Immature natural killer cell (primary cell): ENCODE measurements at regions not wholly inside any gene's neighbourhood (a gene's known extent, or its start where the extent isn't known, plus 50 kb on each side); places are given as distances from the start of the nearest gene placed in this dataset.
A peak's percentile ranks its signal among the peaks of the same experiment; 100 is the strongest.

Experiments
- DNase-seq, 3 donors: peaks; one replicate each; pipeline ENCODE4 v3.0.0; 2022; ENCODE audit warnings: mixed read lengths in 1 of 3
- H3K27ac Mint-ChIP-seq, 6 donors: one replicate each; pipeline ENCODE4 v1.8.0; 2020; ENCODE audit warnings: mixed read lengths in 6 of 6, mild to moderate bottlenecking in 5 of 6, inconsistent platforms in 4 of 6, moderate library complexity in 3 of 6
- H3K27me3 Mint-ChIP-seq, 3 donors: one replicate each; pipeline ENCODE4 v1.8.0; 2020 to 2021; ENCODE audit warnings: low read depth in 3 of 3, mild to moderate bottlenecking in 3 of 3, mixed read lengths in 3 of 3, moderate library complexity in 3 of 3, inconsistent platforms in 1 of 3
- H3K36me3 Mint-ChIP-seq, 3 donors: one replicate each; pipeline ENCODE4 v1.8.0; 2020; ENCODE audit warnings: mixed read lengths in 3 of 3, inconsistent platforms in 2 of 3, mild to moderate bottlenecking in 2 of 3
- H3K4me1 Mint-ChIP-seq, 2 donors: one replicate each; pipeline ENCODE4 v1.8.0; 2020; ENCODE audit warnings: inconsistent platforms in 2 of 2, mild to moderate bottlenecking in 2 of 2, mixed read lengths in 2 of 2, moderate library complexity in 1 of 2
- H3K4me3 Mint-ChIP-seq, 5 donors: one replicate each; pipeline ENCODE4 v1.8.0; 2020; ENCODE audit warnings: mild to moderate bottlenecking in 5 of 5, mixed read lengths in 5 of 5, inconsistent platforms in 3 of 5, moderate library complexity in 3 of 5
- H3K9me3 Mint-ChIP-seq, 6 donors: one replicate each; pipeline ENCODE4 v1.8.0; 2020; ENCODE audit warnings: mild to moderate bottlenecking in 6 of 6, mixed read lengths in 6 of 6, inconsistent platforms in 4 of 6, moderate library complexity in 3 of 6

- no peaks in the 10 kb centered on the region for H3K4me1 Mint-ChIP-seq
- DNase-seq: no peak
- peak overlapping the region in 1 of 6 donors; percentile 19 for H3K27ac Mint-ChIP-seq
- H3K27me3 Mint-ChIP-seq: peaks cover 4 to 15% (median 8%) of the 10 kb centered on the region in 3 donors
- H3K9me3 Mint-ChIP-seq: peaks cover 0 to 7% (median 2%) of the 10 kb centered on the region in 6 donors
- no peaks in the 10 kb centered on the region for H3K36me3 Mint-ChIP-seq
- no peak overlapping the region for H3K4me3 Mint-ChIP-seq
Observed at GRCh38 chr17:77718669-77718961, 239.9 kb upstream of the TNRC6C start.

- DNase-seq: no peak
- Mint-ChIP-seq H3K36me3 (no peaks in the 10 kb centered on the region), H3K27me3 (peaks cover 2 to 15% (median 8%) of the 10 kb centered on the region in 3 donors), H3K4me3 (no peak overlapping the region), H3K27ac (no peak overlapping the region), H3K9me3 (peaks cover 0 to 3% (median 0%) of the 10 kb centered on the region in 6 donors), H3K4me1 (no peaks in the 10 kb centered on the region)
Observed at GRCh38 chr17:77719806-77720205, 238.7 kb upstream of the TNRC6C start.

DNA sequence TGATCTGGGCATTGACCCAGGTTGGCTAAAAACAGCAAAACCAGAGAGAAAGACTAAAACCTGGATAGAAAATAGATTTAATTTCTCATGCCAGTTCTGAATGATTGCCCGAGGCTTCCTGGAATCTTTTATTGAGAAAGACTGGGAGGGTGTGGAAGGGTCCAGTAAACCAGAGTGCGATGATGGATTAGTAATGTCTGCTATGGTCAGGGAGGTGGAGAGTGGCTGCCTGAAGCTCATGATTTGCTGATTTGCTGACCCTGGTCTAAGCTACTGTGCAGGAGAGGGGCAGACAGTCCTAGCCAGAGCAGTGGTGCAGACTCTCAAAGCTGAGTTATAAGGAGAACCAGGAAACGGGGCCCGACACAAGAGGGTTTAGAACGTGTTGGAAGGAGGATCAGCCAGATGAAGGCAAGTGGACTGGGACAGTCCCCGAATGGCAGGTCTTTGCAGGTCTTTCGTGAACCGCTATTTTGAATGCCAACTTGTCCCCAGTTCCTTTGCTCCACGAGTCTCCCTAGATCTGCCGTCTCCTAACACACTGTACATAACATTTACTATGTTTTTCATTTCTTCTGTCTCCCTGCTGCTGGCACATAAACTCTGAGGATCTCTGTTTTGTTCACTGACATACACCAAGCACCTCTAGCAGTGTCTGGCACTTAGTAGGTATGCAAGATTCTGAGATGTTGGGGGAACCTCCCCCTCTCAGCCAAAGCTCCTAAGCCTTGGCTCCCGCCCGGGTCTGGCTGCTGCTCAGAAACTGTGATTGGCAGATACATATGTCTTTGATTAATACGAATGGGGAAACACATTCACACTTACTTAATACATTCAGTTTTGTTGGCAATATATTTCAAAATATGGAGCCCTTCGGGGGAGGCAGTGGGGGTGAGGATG is 237.3 kb upstream of the TNRC6C start:
- DNase-seq: no peak
- Mint-ChIP-seq H3K27ac (peak overlapping the region in 1 of 6 donors; percentile 12), H3K36me3 (no peaks in the 10 kb centered on the region), H3K4me1 (no peaks in the 10 kb centered on the region), H3K4me3 (no peak overlapping the region), H3K9me3 (peaks cover 0 to 2% (median 0%) of the 10 kb centered on the region in 6 donors), H3K27me3 (peaks cover 4 to 11% (median 7%) of the 10 kb centered on the region in 3 donors)

- Mint-ChIP-seq H3K27me3 (peaks cover 4 to 11% (median 4%) of the 10 kb centered on the region in 3 donors), H3K36me3 (no peaks in the 10 kb centered on the region)
- DNase-seq: no peak
Observed at GRCh38 chr17:77721846-77722160, 236.7 kb upstream of the TNRC6C start.

GRCh38 chr17:77722366-77722765 is 236.1 kb upstream of the TNRC6C start:
- no peak overlapping the region for H3K27ac Mint-ChIP-seq
- H3K4me3 Mint-ChIP-seq: no peak overlapping the region
- no peaks in the 10 kb centered on the region for H3K36me3 Mint-ChIP-seq
- peaks cover 0 to 1% of the 10 kb centered on the region in 2 donors for H3K4me1 Mint-ChIP-seq
- H3K9me3 Mint-ChIP-seq: no peaks in the 10 kb centered on the region
- H3K27me3 Mint-ChIP-seq: peaks cover 2 to 7% (median 4%) of the 10 kb centered on the region in 3 donors
- no peak for DNase-seq

More at GRCh38 chr17:77721846-77722160, 236.7 kb upstream of the TNRC6C start:
- H3K27ac Mint-ChIP-seq: no peak overlapping the region
- H3K4me1 Mint-ChIP-seq: no peaks in the 10 kb centered on the region
- H3K4me3 Mint-ChIP-seq: no peak overlapping the region
- peaks cover 0 to 2% (median 0%) of the 10 kb centered on the region in 6 donors for H3K9me3 Mint-ChIP-seq

DNA sequence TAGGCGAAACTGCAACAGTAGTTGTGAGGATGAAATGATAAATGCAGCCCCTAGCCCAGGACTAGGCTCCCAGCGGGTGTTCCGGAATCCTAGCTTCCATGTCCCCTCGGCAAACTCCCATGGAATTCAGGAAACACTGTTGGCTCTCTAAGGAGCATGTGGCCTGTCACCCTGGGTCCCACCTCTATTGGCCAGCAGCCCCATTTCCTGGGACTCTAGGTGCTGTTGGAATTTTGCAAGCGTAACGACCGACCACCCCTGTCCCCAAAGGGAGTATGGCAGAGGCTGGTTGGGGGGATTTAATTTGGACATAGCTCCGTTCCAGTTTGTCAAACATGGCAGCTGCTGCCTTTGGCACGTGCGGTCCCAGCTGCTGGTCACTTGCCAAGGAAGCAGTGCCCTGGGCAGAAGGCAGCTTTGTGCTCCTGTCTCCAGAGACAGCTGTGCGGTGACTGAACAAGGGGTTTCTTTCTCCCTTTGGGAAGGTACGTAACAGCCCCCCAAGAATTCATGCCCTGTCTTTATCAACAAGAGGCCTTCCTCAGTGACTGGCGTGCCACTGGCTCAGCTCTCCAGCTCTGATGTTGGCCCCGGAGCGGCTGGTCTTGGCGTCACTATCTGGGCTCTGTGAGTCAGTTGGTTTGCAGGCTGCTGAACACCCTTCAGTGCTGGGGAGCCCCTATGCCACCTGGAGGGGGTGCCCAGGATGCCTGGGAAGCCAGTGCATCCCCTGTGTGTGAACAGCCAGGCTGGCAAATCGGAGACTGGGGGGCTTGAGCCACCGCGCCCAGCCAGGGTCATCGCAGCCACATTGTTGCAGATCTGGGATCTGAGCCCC is 235.2 kb upstream of the TNRC6C start:
- Mint-ChIP-seq H3K27me3 (peaks cover 2 to 9% (median 3%) of the 10 kb centered on the region in 3 donors), H3K4me1 (peaks cover 2 to 6% of the 10 kb centered on the region in 2 donors), H3K4me3 (no peak overlapping the region), H3K27ac (no peak overlapping the region), H3K9me3 (no peaks in the 10 kb centered on the region), H3K36me3 (no peaks in the 10 kb centered on the region)
- no peak for DNase-seq

DNA sequence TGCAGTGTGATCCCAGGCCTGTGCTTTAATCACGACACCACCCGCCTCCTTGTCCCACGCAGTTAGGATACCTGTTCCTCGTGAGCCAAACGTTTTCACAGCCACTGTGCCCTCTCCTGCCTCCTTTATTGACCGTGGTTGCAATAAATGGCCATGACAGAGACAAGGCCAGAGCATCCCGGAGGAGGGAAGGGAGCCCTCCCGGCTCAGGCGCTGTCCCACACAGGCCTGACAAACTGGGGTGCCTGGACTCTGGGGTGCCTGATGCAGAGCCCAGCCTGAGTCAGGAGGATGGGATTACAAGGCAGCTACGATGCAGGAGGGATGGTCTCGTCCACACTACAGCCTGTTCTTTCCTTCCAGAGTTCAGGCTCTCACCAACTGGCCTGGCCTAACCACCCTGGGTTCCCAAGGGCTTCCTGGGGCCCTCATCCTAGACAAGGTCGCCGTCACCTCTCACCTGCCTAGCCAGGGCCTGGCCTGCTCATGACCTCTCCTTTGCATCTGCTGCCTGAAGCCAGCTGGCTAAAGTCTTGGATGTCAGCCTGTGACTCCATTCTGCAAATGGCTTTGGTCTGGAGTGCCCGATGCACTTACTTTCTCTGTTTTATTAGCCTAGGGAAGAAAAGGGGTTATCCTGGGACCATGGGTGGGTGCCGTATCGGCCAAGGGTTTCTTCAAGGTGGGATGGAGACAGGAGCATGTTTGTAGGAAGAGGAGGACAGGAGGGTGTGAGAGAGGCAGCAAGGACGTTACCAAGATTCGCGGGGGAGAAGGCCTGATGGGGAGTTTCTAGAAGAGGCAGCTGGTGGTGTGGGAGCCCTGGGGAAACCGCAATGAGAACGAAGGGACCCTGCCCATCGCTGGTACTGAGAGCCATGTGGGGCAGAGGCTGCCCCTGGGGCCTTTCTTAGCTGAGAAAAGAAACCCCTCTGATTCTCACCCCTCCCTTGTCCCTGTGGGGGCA is 234.3 kb upstream of the TNRC6C start:
- peaks cover 2 to 6% of the 10 kb centered on the region in 2 donors for H3K4me1 Mint-ChIP-seq
- H3K27ac Mint-ChIP-seq: no peak overlapping the region

DNA sequence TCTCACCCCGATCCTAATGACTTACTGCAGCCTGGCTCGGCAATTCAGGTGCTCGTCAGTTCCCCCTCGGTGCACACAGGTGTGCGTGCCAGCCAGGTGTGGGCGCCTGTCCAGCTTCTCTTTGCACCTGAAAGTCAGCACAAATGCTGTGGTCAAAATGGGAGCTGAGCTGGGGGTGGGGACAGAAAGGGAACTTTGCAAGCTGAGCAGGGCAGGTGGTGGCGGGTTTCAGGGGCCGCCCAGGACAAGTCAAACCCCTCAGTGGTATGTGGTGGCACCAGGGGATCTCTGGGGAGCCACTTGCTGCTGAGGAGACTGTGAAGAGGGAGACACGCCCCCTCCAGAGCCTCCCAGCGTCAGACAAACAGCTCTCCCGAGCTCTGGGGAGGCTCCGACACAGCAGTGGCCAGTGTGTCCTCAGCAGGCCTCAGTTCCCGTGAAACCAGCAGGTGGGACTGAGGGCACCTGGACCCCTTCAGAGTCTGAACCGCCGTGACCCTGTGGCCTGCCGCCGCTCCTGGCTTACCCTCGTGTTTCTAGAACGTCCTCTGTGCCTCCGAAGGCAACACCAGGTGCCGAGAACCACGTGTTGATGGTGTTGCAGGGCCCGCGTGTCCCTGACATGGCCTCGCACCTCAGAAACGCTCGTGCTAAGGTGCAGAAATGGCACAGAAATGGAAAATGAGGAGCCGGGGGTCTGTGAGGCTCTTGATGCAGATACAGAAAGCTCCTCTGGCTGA is 233.5 kb upstream of the TNRC6C start:
- Mint-ChIP-seq H3K4me1 (peaks cover 2 to 6% of the 10 kb centered on the region in 2 donors), H3K4me3 (no peak overlapping the region), H3K27ac (peak overlapping the region in 1 of 6 donors; percentile 40), H3K27me3 (peaks cover 1 to 12% (median 2%) of the 10 kb centered on the region in 3 donors), H3K9me3 (no peaks in the 10 kb centered on the region), H3K36me3 (no peaks in the 10 kb centered on the region)
- no peak for DNase-seq

More for the DNA sequence above, 234.3 kb upstream of the TNRC6C start:
- peaks cover 1 to 9% (median 2%) of the 10 kb centered on the region in 3 donors for H3K27me3 Mint-ChIP-seq
- no peaks in the 10 kb centered on the region for H3K9me3 Mint-ChIP-seq
- no peak overlapping the region for H3K4me3 Mint-ChIP-seq
- no peaks in the 10 kb centered on the region for H3K36me3 Mint-ChIP-seq
- no peak for DNase-seq

DNA sequence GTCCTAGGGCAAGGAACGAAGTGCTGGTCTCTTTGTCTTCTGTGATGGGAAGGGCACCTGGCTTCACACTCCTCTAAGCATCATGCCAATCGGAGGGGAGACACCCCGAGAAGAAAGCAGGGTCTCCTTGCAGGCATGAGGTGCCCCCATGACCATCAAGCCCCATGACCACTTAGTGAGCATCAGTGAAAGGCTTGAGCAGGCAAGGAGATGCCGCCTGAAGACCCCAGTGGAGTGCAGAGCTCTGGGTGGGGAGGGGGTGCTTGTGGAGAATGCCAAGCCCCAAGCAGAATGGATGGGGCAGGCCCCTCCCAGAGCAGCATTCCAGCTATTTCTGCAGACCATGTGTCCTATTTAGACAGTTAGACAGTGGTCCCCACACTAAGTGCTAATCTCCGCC is 232.7 kb upstream of the TNRC6C start:
- Mint-ChIP-seq H3K27me3 (peaks cover 1 to 12% (median 2%) of the 10 kb centered on the region in 3 donors), H3K4me1 (peaks cover 2 to 6% of the 10 kb centered on the region in 2 donors), H3K36me3 (peaks cover 0 to 6% (median 0%) of the 10 kb centered on the region in 3 donors), H3K27ac (no peak overlapping the region), H3K9me3 (no peaks in the 10 kb centered on the region), H3K4me3 (no peak overlapping the region)
- no peak for DNase-seq

DNA sequence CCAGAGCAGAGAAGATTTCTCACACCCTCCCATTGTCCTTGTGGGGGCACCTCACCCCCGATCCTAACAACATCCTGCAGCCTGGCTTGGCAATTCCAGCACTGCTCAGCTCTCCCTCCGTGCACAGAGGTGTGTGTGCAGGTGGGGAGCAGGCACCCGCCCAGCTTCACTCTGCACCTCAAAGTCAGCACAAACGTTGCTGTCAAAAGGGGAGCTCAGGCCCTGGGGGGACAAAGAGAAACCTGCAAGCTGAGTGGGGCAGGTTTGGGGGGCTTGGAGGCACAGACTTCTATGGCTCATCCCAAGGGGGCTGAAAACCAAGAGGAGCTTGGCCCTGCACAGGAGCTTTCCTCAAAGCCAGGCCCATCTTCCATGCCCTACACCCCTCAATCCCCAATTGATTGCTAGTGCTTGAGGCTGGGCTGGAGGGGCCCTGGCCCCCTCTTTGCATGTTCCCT is 231.9 kb upstream of the TNRC6C start:
- H3K9me3 Mint-ChIP-seq: no peaks in the 10 kb centered on the region
- H3K4me1 Mint-ChIP-seq: peaks cover 2 to 6% of the 10 kb centered on the region in 2 donors
- DNase-seq: no peak
- H3K4me3 Mint-ChIP-seq: no peak overlapping the region
- H3K27me3 Mint-ChIP-seq: peaks cover 1 to 12% (median 2%) of the 10 kb centered on the region in 3 donors
- H3K27ac Mint-ChIP-seq: no peak overlapping the region
- peaks cover 0 to 6% (median 0%) of the 10 kb centered on the region in 3 donors for H3K36me3 Mint-ChIP-seq

GRCh38 chr17:77727037-77727615 is 231.4 kb upstream of the TNRC6C start:
- Mint-ChIP-seq H3K27ac (no peak overlapping the region), H3K4me1 (peaks cover 2 to 6% of the 10 kb centered on the region in 2 donors), H3K36me3 (peaks cover 0 to 6% (median 0%) of the 10 kb centered on the region in 3 donors), H3K4me3 (no peak overlapping the region), H3K9me3 (peaks cover 0 to under 1% (median 0%) of the 10 kb centered on the region in 6 donors), H3K27me3 (peaks cover 1 to 12% (median 2%) of the 10 kb centered on the region in 3 donors)
- no peak for DNase-seq

- peaks cover 8 to 15% (median 11%) of the 10 kb centered on the region in 3 donors for H3K27me3 Mint-ChIP-seq
- H3K36me3 Mint-ChIP-seq: peaks cover 6 to 16% (median 8%) of the 10 kb centered on the region in 3 donors
- peaks cover 2 to 6% of the 10 kb centered on the region in 2 donors for H3K4me1 Mint-ChIP-seq
- DNase-seq: no peak
- H3K27ac Mint-ChIP-seq: no peak overlapping the region
- H3K4me3 Mint-ChIP-seq: no peak overlapping the region
- peaks cover under 1 to 13% (median 8%) of the 10 kb centered on the region in 6 donors for H3K9me3 Mint-ChIP-seq
Observed at GRCh38 chr17:77728474-77728795, 230.1 kb upstream of the TNRC6C start.
